ENCODE measurements at regions not wholly inside any gene's neighbourhood (a gene's known extent, or its start where the extent isn't known, plus 50 kb on each side); places are given as distances from the start of the nearest gene placed in this dataset.

DNA sequence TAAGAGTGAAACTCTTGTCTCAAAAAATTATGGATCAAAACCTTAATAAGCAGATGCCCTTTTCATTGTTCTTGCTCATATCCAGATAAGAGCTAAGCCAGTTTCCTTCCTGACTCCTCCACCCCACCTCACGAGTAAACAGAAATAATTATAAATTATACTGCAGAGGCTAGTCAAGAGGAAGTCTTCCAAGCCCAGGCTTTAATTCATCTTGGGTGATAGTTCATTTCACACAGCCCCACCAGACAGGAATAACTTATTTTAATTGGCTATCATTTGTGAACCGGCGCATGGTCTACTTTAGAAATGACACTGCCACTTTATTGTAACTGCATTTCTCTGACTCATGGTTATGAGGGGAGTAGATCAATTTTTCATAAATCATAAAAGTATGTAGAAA lies 102.0 kb downstream of the BTBD3 start:
- no peak for TF ChIP-seq NFIC (IDR thresholded peaks at IDR 0.05)
- TF ChIP-seq TAF1 (IDR thresholded peaks at IDR 0.05; ENCODE audit: low read depth): no peak
- no peak for TF ChIP-seq EP300 (IDR thresholded peaks at IDR 0.05; ENCODE audit: borderline replicate concordance)
- no peak for TF ChIP-seq FOXM1 (IDR thresholded peaks at IDR 0.05; ENCODE audit: borderline replicate concordance, low read depth)
- no peak for TF ChIP-seq RAD21 (IDR thresholded peaks at IDR 0.05; ENCODE audit: low read depth)
- TF ChIP-seq, protein P1, sequence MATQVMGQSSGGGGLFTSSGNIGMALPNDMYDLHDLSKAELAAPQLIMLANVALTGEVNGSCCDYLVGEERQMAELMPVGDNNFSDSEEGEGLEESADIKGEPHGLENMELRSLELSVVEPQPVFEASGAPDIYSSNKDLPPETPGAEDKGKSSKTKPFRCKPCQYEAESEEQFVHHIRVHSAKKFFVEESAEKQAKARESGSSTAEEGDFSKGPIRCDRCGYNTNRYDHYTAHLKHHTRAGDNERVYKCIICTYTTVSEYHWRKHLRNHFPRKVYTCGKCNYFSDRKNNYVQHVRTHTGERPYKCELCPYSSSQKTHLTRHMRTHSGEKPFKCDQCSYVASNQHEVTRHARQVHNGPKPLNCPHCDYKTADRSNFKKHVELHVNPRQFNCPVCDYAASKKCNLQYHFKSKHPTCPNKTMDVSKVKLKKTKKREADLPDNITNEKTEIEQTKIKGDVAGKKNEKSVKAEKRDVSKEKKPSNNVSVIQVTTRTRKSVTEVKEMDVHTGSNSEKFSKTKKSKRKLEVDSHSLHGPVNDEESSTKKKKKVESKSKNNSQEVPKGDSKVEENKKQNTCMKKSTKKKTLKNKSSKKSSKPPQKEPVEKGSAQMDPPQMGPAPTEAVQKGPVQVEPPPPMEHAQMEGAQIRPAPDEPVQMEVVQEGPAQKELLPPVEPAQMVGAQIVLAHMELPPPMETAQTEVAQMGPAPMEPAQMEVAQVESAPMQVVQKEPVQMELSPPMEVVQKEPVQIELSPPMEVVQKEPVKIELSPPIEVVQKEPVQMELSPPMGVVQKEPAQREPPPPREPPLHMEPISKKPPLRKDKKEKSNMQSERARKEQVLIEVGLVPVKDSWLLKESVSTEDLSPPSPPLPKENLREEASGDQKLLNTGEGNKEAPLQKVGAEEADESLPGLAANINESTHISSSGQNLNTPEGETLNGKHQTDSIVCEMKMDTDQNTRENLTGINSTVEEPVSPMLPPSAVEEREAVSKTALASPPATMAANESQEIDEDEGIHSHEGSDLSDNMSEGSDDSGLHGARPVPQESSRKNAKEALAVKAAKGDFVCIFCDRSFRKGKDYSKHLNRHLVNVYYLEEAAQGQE (IDR thresholded peaks at IDR 0.05; ENCODE audit: low read depth): no peak

Measured in Ishikawa (cell line).